MM.1S (cell line): ENCODE measurements at regions not wholly inside any gene's neighbourhood (a gene's known extent, or its start where the extent isn't known, plus 50 kb on each side); places are given as distances from the start of the nearest gene placed in this dataset.

Experiments
- DNase-seq: peaks from one replicate; pipeline ENCODE4 v3.0.0-alpha.2; 2015
- H2AFZ ChIP-seq: fragments of 300-600 bp; sonication (generic); 2 replicates; pipeline ENCODE4 v1.6.0; 2016; ENCODE audit warnings: antibody characterized with exemption, low read length
- H3F3A ChIP-seq: fragments of 300-600 bp; sonication (generic); 2 replicates; pipeline ENCODE4 v1.6.1; 2016; ENCODE audit warnings: mild to moderate bottlenecking, antibody characterized with exemption, low read length, moderate library complexity, mixed read lengths; ENCODE audit not compliant: insufficient read depth
- H3K27ac ChIP-seq: fragments of 300-600 bp; sonication (generic); 2 replicates; pipeline ENCODE4 v1.5.1; 2016; ENCODE audit warnings: mild to moderate bottlenecking, low read length
- H3K27me3 ChIP-seq: fragments of 300-600 bp; sonication (generic); replicated peaks from 2 replicates; pipeline ENCODE4 v1.6.0; 2016; ENCODE audit warnings: low read length; ENCODE audit not compliant: insufficient read depth
- H3K36me3 ChIP-seq: fragments of 300-600 bp; sonication (generic); replicated peaks from 2 replicates; pipeline ENCODE4 v1.6.1; 2016; ENCODE audit warnings: mild to moderate bottlenecking, low read length, mixed read lengths; ENCODE audit not compliant: insufficient read depth
- H3K4me1 ChIP-seq: fragments of 300-600 bp; sonication (generic); 2 replicates; pipeline ENCODE4 v1.6.1; 2016; ENCODE audit warnings: low read length, mixed read lengths
- H3K4me2 ChIP-seq: fragments of 300-600 bp; sonication (generic); 2 replicates; pipeline ENCODE4 v1.6.0; 2016; ENCODE audit warnings: low read depth, low read length
- H3K4me3 ChIP-seq: fragments of 300-600 bp; sonication (generic); 2 replicates; pipeline ENCODE4 v1.5.1; 2016; ENCODE audit warnings: low read length, mixed read lengths
- H3K79me2 ChIP-seq: fragments of 300-600 bp; sonication (generic); 2 replicates; pipeline ENCODE4 v1.6.1; 2016; ENCODE audit warnings: mixed run types, low read length, mixed read lengths
- H3K9ac ChIP-seq: fragments of 300-600 bp; sonication (generic); 2 replicates; pipeline ENCODE4 v1.6.1; 2016; ENCODE audit warnings: low read length, mixed read lengths
- H3K9me2 ChIP-seq: fragments of 300-600 bp; sonication (generic); replicated peaks from 2 replicates; pipeline ENCODE4 v1.6.1; 2016; ENCODE audit warnings: mild to moderate bottlenecking, low read length, mixed read lengths; ENCODE audit not compliant: insufficient read depth
- H3K9me3 ChIP-seq: fragments of 300-600 bp; sonication (generic); replicated peaks from 2 replicates; pipeline ENCODE4 v1.6.1; 2016; ENCODE audit warnings: mild to moderate bottlenecking, low read length, mixed read lengths; ENCODE audit not compliant: insufficient read depth
- H4K20me1 ChIP-seq: fragments of 300-600 bp; sonication (generic); 2 replicates; pipeline ENCODE4 v1.6.1; 2016; ENCODE audit warnings: mild to moderate bottlenecking, low read length, moderate library complexity, mixed read lengths; ENCODE audit not compliant: insufficient read depth
- CTCF ChIP-seq: fragments of 300-600 bp; sonication (generic); IDR thresholded peaks from 2 replicates; pipeline ENCODE4 v1.5.1; 2016; ENCODE audit warnings: antibody characterized with exemption, low read length, mixed read lengths
- EZH2 ChIP-seq: fragments of 300-600 bp; sonication (generic); optimal IDR thresholded peaks from 2 replicates; pipeline ENCODE3; 2017; ENCODE audit warnings: low read depth, mild to moderate bottlenecking, antibody characterized with exemption, low read length, mixed read lengths
- EZH2phosphoT487 ChIP-seq: fragments of 300-600 bp; sonication (generic); IDR thresholded peaks from 2 replicates; pipeline ENCODE4 v1.6.1; 2018; ENCODE audit warnings: antibody characterized with exemption, low read length

DNA sequence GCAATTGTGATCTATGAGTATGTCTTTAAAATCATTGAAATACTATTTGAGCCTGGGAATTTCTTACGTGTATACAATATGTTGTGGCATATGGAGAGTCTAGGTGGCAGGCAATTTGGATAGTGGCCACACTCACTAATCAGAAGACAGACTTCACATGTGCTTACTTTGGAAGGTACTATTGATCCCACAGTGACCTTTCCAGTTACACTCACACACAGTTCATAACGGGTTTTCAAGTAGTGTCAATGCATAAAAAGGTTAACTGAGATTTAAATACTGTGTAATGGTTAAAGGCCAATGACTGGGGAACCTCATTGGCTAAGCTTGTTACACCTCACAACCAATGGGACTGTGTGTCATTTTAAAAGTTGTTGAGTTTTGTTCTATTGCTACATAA is 783.2 kb downstream of the RPA4 start:
- Histone ChIP-seq H3K4me3 (no peak overlapping the region), H3F3A (no peaks in the 10 kb centered on the region), H3K9ac (no peak overlapping the region), H3K27ac (no peak overlapping the region), H3K9me2 (no peaks in the 10 kb centered on the region), H4K20me1 (no peaks in the 10 kb centered on the region), H3K9me3 (no peaks in the 10 kb centered on the region), H2AFZ (no peak overlapping the region), H3K4me1 (no peaks in the 10 kb centered on the region), H3K4me2 (no peak overlapping the region), H3K27me3 (no peaks in the 10 kb centered on the region), H3K36me3 (no peaks in the 10 kb centered on the region), H3K79me2 (no peaks in the 10 kb centered on the region)
- no peak for TF ChIP-seq EZH2
- TF ChIP-seq CTCF: no peak
- TF ChIP-seq EZH2phosphoT487: no peak
- DNase-seq: no peak

- Histone ChIP-seq H3K27ac (no peak overlapping the region), H3F3A (no peaks in the 10 kb centered on the region), H2AFZ (no peak overlapping the region), H3K4me1 (no peaks in the 10 kb centered on the region), H3K36me3 (no peaks in the 10 kb centered on the region), H3K27me3 (no peaks in the 10 kb centered on the region), H4K20me1 (no peaks in the 10 kb centered on the region), H3K4me3 (no peak overlapping the region), H3K9ac (no peak overlapping the region), H3K4me2 (no peak overlapping the region), H3K9me2 (no peaks in the 10 kb centered on the region), H3K9me3 (no peaks in the 10 kb centered on the region), H3K79me2 (no peaks in the 10 kb centered on the region)
- no peak for TF ChIP-seq CTCF
- TF ChIP-seq EZH2: no peak
- TF ChIP-seq EZH2phosphoT487: no peak
- DNase-seq: no peak
Observed at GRCh38 chrX:97668126-97668525, 784.4 kb downstream of the RPA4 start.

- no peak for DNase-seq
- no peak overlapping the region for H2AFZ ChIP-seq
Observed at GRCh38 chrX:97672138-97672537, 788.4 kb downstream of the RPA4 start.

More at GRCh38 chrX:97672138-97672537, 788.4 kb downstream of the RPA4 start:
- H3F3A ChIP-seq: no peaks in the 10 kb centered on the region
- no peaks in the 10 kb centered on the region for H3K36me3 ChIP-seq
- no peak overlapping the region for H3K4me3 ChIP-seq
- no peaks in the 10 kb centered on the region for H4K20me1 ChIP-seq
- H3K27me3 ChIP-seq: no peaks in the 10 kb centered on the region
- H3K9me2 ChIP-seq: no peaks in the 10 kb centered on the region
- H3K79me2 ChIP-seq: no peaks in the 10 kb centered on the region
- H3K9ac ChIP-seq: no peak overlapping the region
- TF ChIP-seq EZH2phosphoT487: no peak
- no peak for TF ChIP-seq CTCF
- TF ChIP-seq EZH2: no peak
- no peaks in the 10 kb centered on the region for H3K4me1 ChIP-seq
- no peak overlapping the region for H3K4me2 ChIP-seq
- no peak overlapping the region for H3K27ac ChIP-seq
- no peaks in the 10 kb centered on the region for H3K9me3 ChIP-seq
